ENCODE measurements at regions not wholly inside any gene's neighbourhood (a gene's known extent, or its start where the extent isn't known, plus 50 kb on each side); places are given as distances from the start of the nearest gene placed in this dataset.

DNA sequence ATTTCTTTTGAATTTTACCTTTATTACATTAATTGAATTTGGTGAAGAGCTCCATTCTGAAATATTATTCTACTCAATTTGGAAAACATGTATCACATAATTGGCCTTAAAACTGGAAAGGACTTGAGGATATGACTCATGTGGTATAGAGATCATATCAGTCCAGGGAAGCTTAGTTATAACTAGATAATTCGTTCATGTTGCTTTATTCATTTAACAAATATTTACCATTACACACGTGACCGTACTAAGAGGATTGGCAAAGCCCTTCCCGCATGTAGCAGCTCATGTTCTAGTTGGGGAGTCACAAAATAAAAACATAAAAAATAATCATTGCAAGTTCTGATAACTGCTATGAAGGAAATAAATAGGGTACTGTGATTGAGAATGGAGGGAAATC, 1816.5 kb downstream of the MAT2B start:
- H3K4me2 ChIP-seq (replicated peaks; ENCODE audit: extremely low read depth, low read length, poor library complexity, severe bottlenecking), result no peak overlapping the region
- H3K4me1 Mint-ChIP-seq, result no peaks in the 10 kb centered on the region
- no peak overlapping the region for H3K27ac Mint-ChIP-seq
- H3K27ac ChIP-seq (ENCODE audit: low read depth in 1 of 2, low read length in 2 of 2), result no peak overlapping the region
- DNase-seq, result no peak
- H3K4me3 ChIP-seq (replicated peaks in 1 of 3; ENCODE audit: low read depth in 2 of 3, low read length in 3 of 3), result no peak overlapping the region
- H2AFZ ChIP-seq (ENCODE audit: insufficient read depth, low read depth, low read length, poor library complexity, severe bottlenecking), result no peak overlapping the region
- H3K4me1 ChIP-seq (ENCODE audit: control insufficient read depth in 1 of 2, insufficient read depth in 2 of 2, low read length in 2 of 2), result no peaks in the 10 kb centered on the region
- H3K9ac ChIP-seq (ENCODE audit: insufficient read depth, low read length, poor library complexity, severe bottlenecking), result no peak overlapping the region
- peaks cover 13 to 39% (median 26%) of the 10 kb centered on the region in 7 donors for H3K9me3 Mint-ChIP-seq
- no peaks in the 10 kb centered on the region for H4K20me1 ChIP-seq (ENCODE audit: insufficient read depth, low read length)
- no peaks in the 10 kb centered on the region for H3K36me3 ChIP-seq (replicated peaks in 1 of 2; ENCODE audit: control insufficient read depth in 1 of 2, insufficient read depth in 2 of 2, low read length in 2 of 2)
- H3K36me3 Mint-ChIP-seq, result no peaks in the 10 kb centered on the region
- no peaks in the 10 kb centered on the region for H3K27me3 ChIP-seq (ENCODE audit: control insufficient read depth in 2 of 2, insufficient read depth in 2 of 2, low read length in 2 of 2)
- H3K9me3 ChIP-seq (replicated peaks in 1 of 2; ENCODE audit: control insufficient read depth in 1 of 2, insufficient read depth in 1 of 2, low read length in 2 of 2), result peaks cover 15 to 19% of the 10 kb centered on the region in 2 donors
- H3K4me3 Mint-ChIP-seq, result no peak overlapping the region
- peaks cover 0 to 2% (median 0%) of the 10 kb centered on the region in 3 donors for H3K27me3 Mint-ChIP-seq (ENCODE audit: low read depth in 3 of 3)
- intact Hi-C loops (cut with micrococcal nuclease), result no loop called here
- WGBS (ENCODE audit: insufficient coverage), result no CpG with 5 or more reads among the region's 4 CpGs
- no peaks in the 10 kb centered on the region for H3K79me2 ChIP-seq (ENCODE audit: insufficient read depth, low read length)
- no peak for TF ChIP-seq CTCF (IDR thresholded peaks at IDR 0.05)

DNA sequence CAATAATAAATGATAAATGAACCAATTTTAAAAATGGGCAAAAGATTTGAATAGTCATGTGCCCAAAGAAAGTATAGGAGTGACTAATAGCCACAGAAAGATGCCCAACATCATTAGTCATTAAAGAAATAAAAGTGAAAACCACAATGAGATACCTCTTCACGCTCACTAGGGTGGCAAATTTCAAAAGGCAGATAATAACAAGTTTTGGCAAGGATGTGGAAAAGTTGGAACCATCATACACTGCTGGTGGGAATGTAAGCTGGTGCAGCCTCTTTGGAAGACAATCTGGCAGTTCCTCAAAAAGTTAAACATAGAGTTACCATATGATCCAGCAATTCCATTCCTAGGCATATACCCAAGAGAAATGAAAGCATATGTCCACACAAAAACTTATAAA, 1819.8 kb downstream of the MAT2B start:
- Histone ChIP-seq H3K27ac (ENCODE audit: low read depth in 1 of 2, low read length in 2 of 2) (no peak overlapping the region), H3K4me1 (ENCODE audit: control insufficient read depth in 1 of 2, insufficient read depth in 2 of 2, low read length in 2 of 2) (no peaks in the 10 kb centered on the region), H3K4me3 (replicated peaks in 1 of 3; ENCODE audit: low read depth in 2 of 3, low read length in 3 of 3) (no peak overlapping the region), H3K36me3 (replicated peaks in 1 of 2; ENCODE audit: control insufficient read depth in 1 of 2, insufficient read depth in 2 of 2, low read length in 2 of 2) (no peaks in the 10 kb centered on the region), H3K4me2 (replicated peaks; ENCODE audit: extremely low read depth, low read length, poor library complexity, severe bottlenecking) (no peak overlapping the region), H3K9me3 (replicated peaks in 1 of 2; ENCODE audit: control insufficient read depth in 1 of 2, insufficient read depth in 1 of 2, low read length in 2 of 2) (peaks cover 0 to 8% of the 10 kb centered on the region in 2 donors), H4K20me1 (ENCODE audit: insufficient read depth, low read length) (no peaks in the 10 kb centered on the region), H2AFZ (ENCODE audit: insufficient read depth, low read depth, low read length, poor library complexity, severe bottlenecking) (no peak overlapping the region), H3K27me3 (ENCODE audit: control insufficient read depth in 2 of 2, insufficient read depth in 2 of 2, low read length in 2 of 2) (no peaks in the 10 kb centered on the region), H3K79me2 (ENCODE audit: insufficient read depth, low read length) (no peaks in the 10 kb centered on the region), H3K9ac (ENCODE audit: insufficient read depth, low read length, poor library complexity, severe bottlenecking) (no peak overlapping the region)
- DNase-seq, result no peak
- intact Hi-C loops (cut with micrococcal nuclease), result no loop called here
- Mint-ChIP-seq H3K4me1 (no peaks in the 10 kb centered on the region), H3K9me3 (peaks cover 2 to 13% (median 6%) of the 10 kb centered on the region in 7 donors), H3K27ac (no peak overlapping the region), H3K36me3 (no peaks in the 10 kb centered on the region), H3K27me3 (ENCODE audit: low read depth in 3 of 3) (peaks cover 0 to 2% (median 0%) of the 10 kb centered on the region in 3 donors), H3K4me3 (no peak overlapping the region)
- TF ChIP-seq CTCF (IDR thresholded peaks at IDR 0.05), result no peak
- WGBS (ENCODE audit: insufficient coverage), result no CpG with 5 or more reads among the region's 1 CpG

Data from CD14-positive monocyte (primary cell).